Urothelium cell line (cell line): ENCODE measurements at regions not wholly inside any gene's neighbourhood (a gene's known extent, or its start where the extent isn't known, plus 50 kb on each side); places are given as distances from the start of the nearest gene placed in this dataset.
A peak's percentile ranks its signal among the peaks of the same experiment; 100 is the strongest.
"Not testable (repeated sequence)": the region's sequence is repeated elsewhere in the genome, so short reads cannot be mapped to it uniquely, and the experiment has no call there.

Experiments
- DNase-seq: peaks from one replicate; pipeline ENCODE4 v3.0.0; 2011; ENCODE audit warnings: low spot score, mixed read lengths
- FAIRE-seq: peaks from 2 replicates; lab custom pipeline; 2011; peaks lifted over from hg19 to GRCh38; lab: Jason Lieb, UNC

DNA sequence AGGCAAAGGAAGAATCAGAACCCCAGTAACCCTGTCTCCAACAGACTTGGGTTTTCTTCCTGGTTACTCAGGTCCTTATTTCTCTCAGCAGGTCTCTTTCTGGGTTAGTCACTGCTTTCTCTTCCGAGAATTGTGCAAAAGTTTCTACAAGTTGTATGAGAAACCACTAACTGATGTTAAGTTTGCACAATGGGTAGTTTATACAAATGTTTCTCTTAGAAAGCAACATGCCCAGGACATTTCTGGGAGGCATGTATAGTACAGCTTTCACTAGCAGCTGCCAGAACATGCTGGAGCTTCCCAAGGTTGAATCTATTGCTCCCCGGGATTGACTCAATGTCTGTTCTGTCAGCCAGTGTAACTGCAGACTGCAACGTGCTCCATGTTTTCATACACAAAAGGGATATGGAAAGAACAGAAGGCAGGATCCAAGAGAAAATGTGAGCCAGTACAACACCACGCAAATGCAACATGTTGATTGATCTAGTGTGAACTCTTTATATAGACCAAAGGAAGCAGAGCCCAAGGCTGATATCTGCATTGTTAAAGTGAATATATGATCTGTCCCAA, 887.8 kb downstream of the MCTP2 start:
- no peak for FAIRE-seq
- no peak for DNase-seq

DNA sequence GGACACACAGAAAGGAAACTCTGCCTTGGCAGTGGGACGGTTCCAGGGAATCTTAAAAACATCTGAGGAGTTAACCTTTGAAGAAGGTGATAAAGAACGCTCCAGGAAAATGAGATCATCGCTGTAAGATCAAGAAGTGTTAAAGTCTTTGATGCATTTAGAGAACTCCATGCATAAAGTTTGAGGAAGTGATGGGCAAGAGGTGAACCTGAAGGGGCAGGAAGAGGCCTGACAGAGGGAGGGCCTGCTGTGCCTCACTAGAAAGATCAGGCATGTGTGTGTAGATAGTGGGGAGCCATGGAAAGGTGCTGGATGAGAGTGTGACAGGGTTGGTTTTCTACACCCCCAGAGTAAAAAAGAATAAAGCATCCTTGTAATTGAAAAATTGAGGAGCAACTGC, 889.2 kb downstream of the MCTP2 start:
- FAIRE-seq = no peak
- no peak for DNase-seq

DNA sequence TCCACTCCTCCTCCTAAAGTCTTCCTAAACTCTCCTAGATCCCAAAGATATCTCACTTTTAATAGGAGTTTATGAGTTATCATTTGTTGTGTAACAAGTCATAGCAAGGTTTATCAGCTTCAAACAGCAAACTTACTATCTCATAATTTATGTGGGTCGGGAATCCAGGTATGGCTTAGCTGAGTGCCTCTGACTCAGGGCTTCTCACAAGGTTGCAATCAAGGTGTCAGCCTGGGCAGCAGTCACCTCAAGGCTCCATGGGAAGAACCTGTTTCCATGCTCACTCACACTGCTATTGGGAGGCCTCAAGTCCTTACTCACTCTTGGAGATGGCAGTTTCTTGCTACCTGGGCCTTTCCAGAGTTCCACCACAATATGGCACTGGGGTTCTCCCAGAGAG, 889.8 kb downstream of the MCTP2 start:
- FAIRE-seq (no peak), DNase-seq (no peak)

DNA sequence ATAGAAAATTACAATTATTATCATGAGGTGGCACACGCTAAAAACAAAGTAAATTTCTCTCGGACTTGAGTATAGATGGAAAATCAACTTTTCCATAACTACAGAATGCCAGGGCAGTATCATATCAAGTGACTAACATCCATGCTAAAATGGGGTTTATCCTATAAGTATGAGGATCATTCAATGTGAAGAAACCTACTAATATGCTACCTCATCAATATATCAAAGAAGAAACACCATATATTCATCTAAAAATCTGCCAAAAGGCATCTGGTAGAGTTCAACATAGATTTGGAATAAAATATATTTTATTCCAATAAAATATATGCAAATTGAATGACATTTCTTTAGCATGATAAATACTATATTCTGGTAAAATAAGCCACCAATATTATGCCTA, 894.4 kb downstream of the MCTP2 start:
- FAIRE-seq = no peak
- no peak for DNase-seq

DNA sequence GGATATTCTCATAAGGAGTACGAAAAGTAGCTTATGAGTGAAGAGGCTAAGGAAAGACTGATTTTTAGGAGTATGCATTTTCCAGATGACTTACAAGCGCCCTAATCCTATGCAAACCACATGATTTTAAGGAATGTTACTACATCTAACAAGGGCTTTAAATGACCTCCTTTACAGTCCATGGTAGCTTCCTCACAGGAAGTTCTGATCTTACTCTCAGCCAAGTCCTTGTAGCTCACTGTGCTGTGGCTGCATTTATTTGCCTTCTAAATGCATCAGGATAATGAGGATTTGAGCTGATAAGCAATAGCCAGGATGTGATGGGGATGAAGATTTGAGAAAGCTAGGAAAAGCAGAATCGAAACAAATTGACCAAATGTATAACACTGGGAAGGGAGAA, 896.0 kb downstream of the MCTP2 start:
- FAIRE-seq = no peak
- no peak for DNase-seq

DNA sequence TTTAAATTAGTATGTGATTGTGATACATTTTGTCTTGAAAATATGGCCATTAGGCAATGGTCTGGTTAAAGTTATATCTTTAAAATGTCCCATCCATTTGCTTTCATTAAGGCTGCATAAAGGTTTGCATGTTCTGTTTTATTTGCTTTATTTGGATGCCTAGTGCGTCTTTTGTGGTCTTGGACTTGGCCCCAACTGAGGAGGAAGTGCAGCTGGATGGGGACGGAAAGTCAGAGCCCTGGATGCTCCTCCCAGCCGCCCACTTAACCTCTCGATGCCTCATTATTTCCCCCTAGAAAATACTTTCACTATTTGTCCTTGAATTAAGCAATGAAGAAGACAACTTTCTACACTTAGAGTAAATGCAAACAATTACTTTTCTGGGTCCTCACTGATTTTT, 898.2 kb downstream of the MCTP2 start:
- DNase-seq = no peak
- no peak for FAIRE-seq

DNA sequence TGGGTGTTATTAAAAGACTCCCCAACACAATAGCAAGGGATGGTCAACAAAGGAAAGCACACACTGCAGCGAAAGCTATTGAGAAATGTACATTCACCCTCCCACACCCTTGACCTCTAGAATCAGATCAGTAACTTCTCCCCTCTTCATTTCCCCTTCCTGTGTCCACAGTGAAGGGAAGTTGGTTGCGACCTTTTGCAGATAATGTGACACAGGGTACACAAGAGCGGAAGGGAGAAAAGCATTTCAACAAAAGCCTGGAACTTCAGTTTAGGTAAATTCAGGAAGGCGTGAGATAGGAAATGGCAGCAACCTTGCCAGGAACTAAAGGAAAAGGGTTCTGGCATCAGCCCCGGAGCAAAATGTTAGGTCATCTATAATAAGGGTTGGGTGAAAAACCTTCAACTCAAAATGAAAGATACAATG, 899.8 kb downstream of the MCTP2 start:
- no peak for DNase-seq
- FAIRE-seq = no peak

DNA sequence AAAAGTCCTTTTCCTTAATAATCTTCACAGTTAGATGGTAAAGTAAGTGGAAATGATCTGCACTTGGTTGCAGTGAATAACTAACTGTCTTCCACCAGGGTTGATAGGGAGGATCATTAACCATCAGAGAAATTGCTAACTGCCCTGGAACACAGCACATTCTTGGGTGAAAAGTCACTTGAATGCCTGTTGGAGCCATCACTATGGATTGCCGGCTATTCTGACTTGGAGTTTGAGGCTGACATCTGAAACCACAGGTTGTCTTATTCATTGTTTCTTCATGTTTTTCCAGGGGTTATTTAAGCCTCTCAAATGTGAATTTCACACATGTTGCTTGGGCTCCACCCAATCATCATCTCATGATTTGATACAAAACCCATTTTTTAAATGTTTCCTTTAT, 901.4 kb downstream of the MCTP2 start:
- DNase-seq = peak; percentile 26
- no peak for FAIRE-seq

DNA sequence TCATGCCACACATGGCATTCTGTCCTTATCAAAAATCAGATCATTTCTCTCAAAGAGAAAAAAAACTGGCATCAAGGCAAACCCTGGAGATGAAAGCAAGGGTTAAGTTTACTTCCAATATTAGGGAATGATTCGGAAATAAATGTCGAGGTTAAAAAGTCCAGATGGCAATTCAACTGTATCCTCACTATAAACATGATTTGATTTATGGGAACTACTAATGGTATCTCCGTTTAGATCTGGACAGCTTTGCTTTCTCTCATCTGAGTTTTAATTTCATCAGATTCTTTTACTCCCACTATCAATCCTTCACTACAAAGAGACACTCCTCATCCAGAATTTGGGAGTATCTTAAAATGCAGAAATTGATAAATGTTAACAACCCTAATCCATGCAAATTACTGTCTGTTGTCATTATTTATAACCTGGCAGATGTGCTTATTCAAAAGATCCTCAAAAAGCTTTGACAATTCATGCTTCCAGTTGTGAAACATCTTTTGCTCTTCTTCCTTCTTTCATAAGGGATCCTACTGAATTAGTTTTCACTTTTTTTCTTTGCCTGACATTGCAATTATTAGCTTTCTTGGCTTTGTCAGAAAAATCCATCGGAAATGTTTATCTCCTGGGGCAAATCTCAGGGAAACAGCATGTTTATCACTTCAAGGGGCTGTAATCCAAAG, 903.2 kb downstream of the MCTP2 start:
- FAIRE-seq = no peak
- no peak for DNase-seq

DNA sequence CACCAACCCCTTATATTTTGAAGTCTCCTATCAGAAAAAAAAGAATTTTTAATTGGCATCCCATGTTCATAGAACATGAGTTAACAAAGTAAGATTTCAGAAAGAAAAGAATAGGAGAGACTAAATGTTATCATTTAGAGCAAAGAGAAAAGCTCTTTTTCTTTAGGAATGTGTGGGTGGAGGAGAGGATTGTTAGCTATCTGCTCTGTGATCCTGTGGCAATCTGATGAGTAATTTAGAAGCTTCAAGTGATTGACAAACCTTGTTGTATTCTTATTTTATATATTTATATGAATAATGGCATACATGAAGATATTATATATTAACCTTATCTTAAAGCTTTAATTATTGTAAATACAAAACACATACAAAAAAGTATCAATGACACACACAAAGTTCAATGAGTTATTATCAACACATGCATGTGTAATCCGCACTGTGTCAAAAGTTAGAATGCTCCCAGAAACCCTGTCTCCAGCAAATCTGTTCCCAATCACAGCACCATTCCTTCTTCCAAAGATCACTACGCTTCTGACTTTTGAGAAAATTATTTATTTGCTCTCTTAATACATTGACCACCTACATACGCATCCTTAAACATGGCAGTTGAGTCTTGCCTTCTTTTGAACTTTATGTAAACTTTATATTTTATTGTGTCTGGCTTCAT, 907.4 kb downstream of the MCTP2 start:
- DNase-seq = no peak
- FAIRE-seq = no peak

DNA sequence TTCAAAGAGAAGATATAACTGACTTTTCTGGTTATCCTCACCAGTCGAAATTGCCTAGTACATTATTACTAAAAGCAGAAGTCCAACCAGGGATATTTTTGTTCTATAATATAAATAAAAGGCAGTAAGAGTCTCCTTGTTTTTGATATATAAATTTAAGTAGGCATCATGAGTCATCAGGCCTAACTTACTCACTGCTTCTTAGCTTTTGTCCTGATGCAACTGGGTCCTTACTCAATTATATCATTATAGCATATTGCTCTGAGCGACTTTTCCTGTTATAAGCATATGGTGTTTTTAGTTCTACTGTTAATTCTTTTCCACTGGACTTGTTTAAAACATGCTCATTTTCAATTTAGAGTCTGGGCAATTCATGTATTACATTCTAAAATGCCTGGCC, 910.1 kb downstream of the MCTP2 start:
- FAIRE-seq = no peak
- DNase-seq = no peak

DNA sequence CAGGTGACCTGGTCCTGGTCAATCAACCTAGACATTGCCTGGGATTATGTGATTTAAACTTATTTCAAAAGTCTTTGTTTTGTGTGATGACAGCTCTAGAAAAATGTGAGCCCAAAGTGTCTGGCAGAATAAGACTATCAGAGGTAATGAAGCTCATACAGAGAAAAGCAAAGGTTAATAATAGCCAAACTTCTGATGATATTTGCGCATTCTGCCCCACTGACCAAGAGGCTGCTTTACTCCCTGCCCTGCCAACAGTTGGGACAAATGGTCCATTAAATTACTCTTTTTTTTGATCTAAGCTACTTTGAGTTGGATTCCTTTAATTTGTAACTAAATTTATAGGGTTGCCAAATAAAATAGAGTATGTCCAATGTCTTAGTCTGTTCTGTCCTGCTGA, 911.2 kb downstream of the MCTP2 start:
- DNase-seq (no peak), FAIRE-seq (no peak)

DNA sequence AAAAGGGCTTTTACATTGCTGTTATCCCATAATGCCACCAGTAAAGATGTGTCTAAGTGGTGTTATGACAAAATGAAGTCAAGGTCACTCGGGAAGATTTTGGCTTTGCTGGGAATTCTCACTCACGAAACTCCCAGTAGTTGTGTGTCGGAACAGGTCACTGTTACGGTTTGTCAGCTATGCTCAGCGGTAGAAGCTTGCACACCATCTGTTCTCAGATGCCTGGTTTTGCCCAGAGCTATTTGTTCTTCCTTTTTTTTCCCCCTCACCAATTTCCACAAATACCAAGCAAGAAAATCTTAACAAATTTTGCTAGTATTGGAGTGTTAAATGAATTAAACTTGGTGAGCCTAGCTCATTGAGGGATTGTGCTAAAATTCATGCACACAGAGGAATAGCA, 915.1 kb downstream of the MCTP2 start:
- DNase-seq (no peak), FAIRE-seq (no peak)

DNA sequence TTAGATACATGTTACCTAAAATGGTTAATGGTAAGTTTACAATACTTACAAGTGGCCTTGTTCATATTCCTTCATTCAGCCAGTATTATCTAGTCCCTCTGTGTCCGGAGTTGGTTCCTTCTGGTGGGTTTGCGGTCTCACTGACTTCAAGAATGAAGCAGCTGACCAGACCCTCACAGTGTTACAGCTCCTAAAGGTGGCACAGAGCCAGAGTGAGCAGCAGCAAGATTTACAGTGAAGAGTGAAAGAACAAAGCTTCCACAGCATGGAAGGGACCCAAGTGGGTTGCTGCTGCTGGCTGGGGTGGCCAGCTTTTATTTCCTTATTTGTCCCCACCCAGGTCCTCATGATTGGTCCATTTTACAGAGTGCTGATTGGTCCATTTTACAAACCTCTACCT, 916.8 kb downstream of the MCTP2 start:
- FAIRE-seq = no peak
- DNase-seq = no peak

DNA sequence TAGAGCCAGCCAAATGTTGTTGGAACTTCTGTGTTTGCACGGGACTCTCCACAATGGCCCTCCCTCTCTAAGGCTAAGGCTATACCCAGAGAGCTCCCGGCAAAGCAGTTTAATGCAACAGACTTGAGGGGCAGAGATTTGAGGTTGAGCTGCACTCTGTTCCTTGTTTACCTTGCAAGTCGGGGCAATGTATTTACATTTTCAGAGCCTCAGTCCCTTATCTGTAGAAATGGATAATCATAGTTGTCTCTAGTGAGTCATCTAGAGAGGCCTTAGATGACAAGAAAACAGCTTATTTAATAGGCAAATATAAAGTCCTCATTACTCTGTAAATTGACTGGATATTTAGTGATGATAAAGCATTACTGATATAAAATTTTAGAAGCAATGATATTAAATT, 917.7 kb downstream of the MCTP2 start:
- DNase-seq (no peak), FAIRE-seq (no peak)

DNA sequence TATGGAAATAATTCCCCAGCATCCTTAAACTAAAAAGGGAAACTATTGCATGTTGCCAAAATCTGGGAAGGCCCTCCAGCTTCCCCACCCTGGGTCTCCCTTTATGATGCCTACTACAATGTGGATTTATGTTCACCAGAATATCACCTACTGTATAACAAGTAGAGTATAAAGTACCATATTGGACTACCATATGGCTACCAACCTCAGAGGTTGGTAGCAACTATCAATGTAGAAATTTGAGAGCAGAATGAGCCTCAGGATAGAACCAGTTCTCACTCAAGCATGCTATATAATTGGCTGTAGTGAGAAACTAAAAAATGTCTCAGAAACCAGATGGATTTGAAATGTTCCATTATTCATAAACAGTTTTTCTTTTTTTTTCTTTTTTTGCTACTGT, 918.4 kb downstream of the MCTP2 start:
- DNase-seq (no peak), FAIRE-seq (no peak)

DNA sequence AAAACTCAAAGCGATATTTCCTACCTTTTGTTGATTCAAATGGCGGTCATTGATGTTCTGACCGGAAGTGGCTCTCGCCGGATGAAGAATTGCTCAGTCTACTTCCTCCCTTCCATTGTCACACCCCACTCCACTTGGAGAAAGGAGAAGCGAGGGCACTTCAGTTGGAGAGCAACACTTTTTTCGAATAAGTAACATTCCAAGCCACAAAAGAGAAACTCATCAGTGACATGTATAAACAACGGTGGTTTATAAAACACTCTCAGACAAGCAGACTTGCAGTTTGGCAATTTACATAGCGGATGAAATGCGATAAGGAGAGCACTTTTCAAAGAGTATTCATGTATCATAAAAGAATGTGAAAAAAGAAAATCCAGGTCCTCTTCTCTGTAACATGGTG, 919.1 kb downstream of the MCTP2 start:
- no peak for DNase-seq
- FAIRE-seq = peak; percentile 35

DNA sequence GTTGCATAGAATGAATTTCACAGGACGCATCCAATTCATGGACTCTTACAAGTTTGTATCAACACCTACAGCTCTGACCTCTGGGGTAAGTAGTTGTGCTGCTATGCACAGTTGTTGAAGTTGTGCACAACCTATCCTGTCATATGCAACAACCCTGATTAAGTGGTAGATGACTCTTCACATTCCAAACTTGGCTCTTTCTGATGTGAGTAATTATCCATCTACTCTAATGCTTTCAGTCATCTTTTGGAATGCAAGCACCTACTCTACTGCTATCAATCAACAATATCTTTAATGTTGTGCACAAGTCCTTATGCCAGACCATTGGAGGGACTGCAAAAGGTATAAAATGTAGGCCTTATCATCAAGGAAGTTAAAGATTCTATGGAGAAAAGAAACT, 921.4 kb downstream of the MCTP2 start:
- DNase-seq = no peak
- FAIRE-seq = no peak

DNA sequence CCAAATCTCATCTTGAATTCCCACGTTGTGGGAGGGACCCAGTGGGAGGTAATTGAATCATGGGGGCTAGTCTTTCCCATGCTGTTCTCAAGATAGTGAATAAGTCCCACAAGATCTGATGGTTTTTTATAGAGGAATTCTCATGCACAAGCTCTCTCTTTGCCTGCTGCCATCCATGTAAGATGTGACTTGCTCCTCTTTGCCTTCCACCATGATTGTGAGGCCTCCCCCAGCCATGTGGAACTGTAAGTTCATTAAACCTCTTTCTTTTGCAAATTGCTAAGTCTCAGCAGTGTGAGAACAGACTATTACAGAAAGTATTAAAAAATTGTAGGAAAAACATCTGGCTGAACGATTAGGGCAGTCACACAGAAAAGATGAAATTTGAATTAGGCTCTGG, 921.8 kb downstream of the MCTP2 start:
- DNase-seq, FAIRE-seq: not testable (repeated sequence)

DNA sequence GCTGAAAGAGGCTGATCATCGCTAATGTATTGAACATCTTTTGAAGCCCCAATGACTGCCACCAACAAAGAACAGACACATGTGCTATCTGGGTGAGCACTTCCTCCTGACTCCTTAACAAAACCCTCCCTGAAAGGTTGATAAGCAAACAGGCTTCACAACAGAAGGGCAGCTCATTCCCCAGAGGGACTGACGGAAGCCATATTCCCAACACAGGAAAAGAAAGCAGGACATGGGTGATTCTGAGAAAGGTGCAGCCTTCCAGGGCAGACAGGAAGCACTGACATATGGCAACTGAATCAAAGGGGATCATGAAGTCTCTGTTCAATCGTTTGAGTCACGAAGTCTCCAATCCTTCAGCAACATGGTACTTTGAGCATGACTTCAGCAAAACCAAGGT, 929.0 kb downstream of the MCTP2 start:
- DNase-seq = no peak
- FAIRE-seq = no peak

DNA sequence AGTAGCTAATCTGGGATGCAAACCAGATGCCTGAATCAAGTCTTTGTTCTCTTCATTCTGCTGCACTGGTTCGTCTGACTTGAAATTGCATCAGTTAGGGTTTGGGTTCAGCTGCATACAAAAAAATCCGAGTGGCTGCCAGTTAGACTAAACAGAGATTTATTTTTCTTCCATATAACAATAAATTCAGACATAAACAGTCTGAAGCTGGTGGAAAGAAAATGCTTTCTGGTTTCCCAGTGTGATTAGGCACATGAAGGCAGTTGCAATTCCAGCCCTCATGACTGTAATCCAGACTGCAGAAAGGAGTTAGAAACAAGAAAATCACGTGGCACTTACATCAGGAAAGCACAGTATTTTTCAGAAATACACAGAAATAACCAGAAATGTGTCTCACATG, 930.7 kb downstream of the MCTP2 start:
- DNase-seq (no peak), FAIRE-seq (no peak)

DNA sequence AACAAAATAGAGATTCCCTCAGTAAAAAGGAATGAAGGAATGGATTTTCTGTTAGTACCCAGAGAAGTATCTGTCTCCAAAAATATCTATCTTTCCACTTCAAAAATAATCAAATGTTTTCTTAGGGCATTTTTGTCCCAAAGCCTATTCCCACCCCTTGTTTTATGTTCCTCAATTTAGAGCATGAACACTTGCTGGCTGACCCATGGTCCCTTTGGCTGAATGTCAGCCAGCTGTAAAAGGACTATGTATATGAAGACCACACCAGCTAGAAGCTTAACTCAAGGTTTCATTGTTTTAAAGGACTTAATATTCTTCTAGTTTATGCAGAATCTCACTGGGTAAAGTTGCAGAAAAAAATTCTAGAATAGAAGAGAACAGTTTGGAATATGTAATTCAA, 931.2 kb downstream of the MCTP2 start:
- DNase-seq = no peak
- no peak for FAIRE-seq
